Right atrium auricular region (tissue), 2 donors: ENCODE measurements at regions not wholly inside any gene's neighbourhood (a gene's known extent, or its start where the extent isn't known, plus 50 kb on each side); places are given as distances from the start of the nearest gene placed in this dataset.

Experiments
- DNase-seq: peaks from one replicate; pipeline ENCODE4 v3.0.0-alpha.2; 2019; ENCODE audit warnings: low spot score
- H3K27ac ChIP-seq, 2 donors: fragments of 200-600 bp; sonication (generic); 1 replicate in 1 of 2; 2 replicates in 1 of 2; pipeline ENCODE4 v1.5.1; 2016 to 2019
- H3K27me3 ChIP-seq, 2 donors: fragments of 200-600 bp; sonication (generic); one replicate each; pipeline versions ENCODE4 v1.5.1 to v1.6.0; 2017 to 2019
- H3K36me3 ChIP-seq: fragments of 200-600 bp; sonication (generic); one replicate; pipeline ENCODE4 v1.5.1; 2016
- H3K4me1 ChIP-seq, 2 donors: fragments of 200-600 bp; sonication (generic); one replicate each; pipeline versions ENCODE4 v1.5.1 to v1.6.0; 2017 to 2019
- H3K4me3 ChIP-seq, 2 donors: fragments of 200-600 bp; sonication (generic); 1 replicate in 1 of 2; 2 replicates in 1 of 2; pipeline ENCODE4 v1.5.1; 2017 to 2019; ENCODE audit warnings: mild to moderate bottlenecking in 1 of 2, moderate library complexity in 1 of 2
- H3K9me3 ChIP-seq, 2 donors: fragments of 200-600 bp; sonication (generic); one replicate each; pipeline ENCODE4 v1.5.1; 2019
- TF ChIP-seq, protein P1 (sequence below), 2 donors: fragments of 200-600 bp; sonication (generic); IDR thresholded peaks; one replicate each; pipeline ENCODE4 v1.5.1; 2019; ENCODE audit warnings: antibody characterized with exemption in 2 of 2

DNA sequence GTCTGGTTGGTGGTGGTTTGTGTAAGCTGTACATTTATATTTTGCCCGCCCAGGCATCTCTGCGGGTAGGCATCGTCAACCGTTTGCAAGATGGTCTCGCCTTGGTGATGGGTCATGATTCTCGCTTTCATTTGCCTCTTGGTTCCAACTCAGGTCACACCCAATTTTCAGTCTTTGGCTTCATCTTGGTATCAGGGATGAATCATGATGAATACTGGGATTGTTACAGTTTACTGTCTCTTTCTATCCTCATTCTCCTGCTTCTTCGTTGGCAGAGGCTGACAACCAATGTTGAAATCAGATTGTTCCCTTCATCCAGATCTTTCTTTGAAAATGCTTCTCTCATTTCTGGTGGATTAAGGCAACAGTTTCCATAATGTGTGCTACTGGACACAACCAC lies 129.7 kb upstream of the KAZN start:
- no peaks in the 10 kb centered on the region for H3K36me3 ChIP-seq
- no peaks in the 10 kb centered on the region for H3K4me1 ChIP-seq
- DNase-seq = no peak
- no peak overlapping the region for H3K27ac ChIP-seq
- TF ChIP-seq, protein P1, sequence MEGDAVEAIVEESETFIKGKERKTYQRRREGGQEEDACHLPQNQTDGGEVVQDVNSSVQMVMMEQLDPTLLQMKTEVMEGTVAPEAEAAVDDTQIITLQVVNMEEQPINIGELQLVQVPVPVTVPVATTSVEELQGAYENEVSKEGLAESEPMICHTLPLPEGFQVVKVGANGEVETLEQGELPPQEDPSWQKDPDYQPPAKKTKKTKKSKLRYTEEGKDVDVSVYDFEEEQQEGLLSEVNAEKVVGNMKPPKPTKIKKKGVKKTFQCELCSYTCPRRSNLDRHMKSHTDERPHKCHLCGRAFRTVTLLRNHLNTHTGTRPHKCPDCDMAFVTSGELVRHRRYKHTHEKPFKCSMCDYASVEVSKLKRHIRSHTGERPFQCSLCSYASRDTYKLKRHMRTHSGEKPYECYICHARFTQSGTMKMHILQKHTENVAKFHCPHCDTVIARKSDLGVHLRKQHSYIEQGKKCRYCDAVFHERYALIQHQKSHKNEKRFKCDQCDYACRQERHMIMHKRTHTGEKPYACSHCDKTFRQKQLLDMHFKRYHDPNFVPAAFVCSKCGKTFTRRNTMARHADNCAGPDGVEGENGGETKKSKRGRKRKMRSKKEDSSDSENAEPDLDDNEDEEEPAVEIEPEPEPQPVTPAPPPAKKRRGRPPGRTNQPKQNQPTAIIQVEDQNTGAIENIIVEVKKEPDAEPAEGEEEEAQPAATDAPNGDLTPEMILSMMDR (IDR thresholded peaks at IDR 0.05) = no peak
- no peaks in the 10 kb centered on the region for H3K9me3 ChIP-seq
- no peak overlapping the region for H3K4me3 ChIP-seq
- H3K27me3 ChIP-seq = no peaks in the 10 kb centered on the region

DNA sequence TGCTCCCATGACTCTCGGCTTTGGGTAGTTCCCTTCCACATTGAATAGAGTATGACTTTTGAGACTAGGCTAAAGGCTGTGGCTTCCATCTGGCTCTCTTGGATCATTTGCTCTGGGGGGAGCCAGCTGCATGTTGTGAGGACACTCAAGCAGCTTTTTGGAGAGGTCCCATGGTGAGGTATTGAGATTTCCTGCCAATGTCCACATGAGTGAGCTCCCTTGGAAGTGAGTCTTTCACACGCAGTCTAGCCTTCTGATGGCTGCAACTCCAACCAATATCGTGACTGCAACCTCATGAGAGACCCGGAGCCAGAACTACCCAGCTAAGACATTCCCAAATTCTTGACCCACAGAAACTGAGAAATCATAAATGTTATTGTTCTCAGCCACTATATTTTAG lies 127.7 kb upstream of the KAZN start:
- DNase-seq = no peak
- H3K27ac ChIP-seq = no peak overlapping the region
- no peaks in the 10 kb centered on the region for H3K4me1 ChIP-seq
- no peak overlapping the region for H3K4me3 ChIP-seq
- TF ChIP-seq, protein P1 (IDR thresholded peaks at IDR 0.05) = no peak
- H3K36me3 ChIP-seq = no peaks in the 10 kb centered on the region
- no peaks in the 10 kb centered on the region for H3K9me3 ChIP-seq
- no peaks in the 10 kb centered on the region for H3K27me3 ChIP-seq

DNA sequence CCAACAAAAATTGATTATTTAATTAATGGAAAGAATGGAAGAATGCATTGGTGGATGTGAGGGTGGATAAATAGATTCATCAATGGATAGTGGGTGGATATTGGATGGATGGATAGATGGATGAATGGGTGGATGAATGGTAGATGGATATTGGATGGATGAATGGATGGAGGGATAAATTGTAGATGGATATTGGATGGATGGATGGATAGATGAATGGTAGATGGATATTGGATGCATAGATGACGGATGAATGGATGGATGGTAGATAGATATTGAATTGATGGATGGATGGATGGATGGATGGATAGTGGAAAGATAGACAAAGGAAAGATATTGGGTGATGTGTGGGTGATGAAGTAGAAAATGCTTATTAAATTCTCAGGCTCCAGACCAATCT lies 123.6 kb upstream of the KAZN start:
- Histone ChIP-seq H3K36me3 (no peaks in the 10 kb centered on the region), H3K9me3 (no peaks in the 10 kb centered on the region), H3K27me3 (no peaks in the 10 kb centered on the region), H3K4me3 (no peak overlapping the region), H3K4me1 (no peaks in the 10 kb centered on the region), H3K27ac (no peak overlapping the region)
- DNase-seq = no peak
- TF ChIP-seq, protein P1 (IDR thresholded peaks at IDR 0.05) = no peak

DNA sequence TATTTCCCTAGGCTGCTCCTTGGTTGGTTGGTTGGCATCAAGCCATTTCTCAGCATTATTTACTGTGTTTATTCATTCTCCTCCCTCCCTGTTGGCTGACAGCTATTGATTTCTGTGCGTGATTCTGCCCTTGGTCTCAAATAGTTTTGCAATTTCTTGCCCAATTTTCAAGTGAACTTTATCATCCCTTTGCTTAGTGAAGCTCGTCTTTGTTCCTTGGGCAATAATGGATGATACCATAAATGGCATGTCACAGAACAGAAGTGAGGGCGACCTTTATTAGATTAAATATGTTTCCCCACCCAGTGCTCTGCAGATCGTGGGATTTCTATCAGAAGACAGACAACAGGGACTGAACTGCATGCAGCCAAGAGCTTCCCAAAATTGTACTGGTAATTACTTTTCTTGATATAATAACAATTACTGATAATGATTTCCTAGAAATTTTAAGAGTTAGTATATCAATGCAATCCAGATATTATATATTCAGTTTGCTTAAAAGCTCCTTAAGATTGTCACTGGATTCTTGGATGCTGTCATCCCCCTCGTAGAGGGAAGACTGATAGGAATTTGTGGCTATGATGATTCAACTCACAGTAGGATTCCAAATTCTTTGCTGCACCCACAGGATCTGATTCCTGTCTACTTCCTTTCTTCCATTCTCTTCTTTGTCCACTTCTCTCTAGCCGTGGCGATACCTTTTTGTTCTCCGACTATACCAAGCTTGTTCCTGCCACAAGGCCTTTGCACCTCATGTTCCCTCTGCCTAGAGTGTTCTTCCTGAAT lies 122.1 kb upstream of the KAZN start:
- Histone ChIP-seq H3K9me3 (no peaks in the 10 kb centered on the region), H3K4me1 (no peaks in the 10 kb centered on the region), H3K4me3 (no peak overlapping the region), H3K27me3 (no peaks in the 10 kb centered on the region), H3K27ac (no peak overlapping the region), H3K36me3 (no peaks in the 10 kb centered on the region)
- TF ChIP-seq, protein P1 (IDR thresholded peaks at IDR 0.05) = no peak
- no peak for DNase-seq

DNA sequence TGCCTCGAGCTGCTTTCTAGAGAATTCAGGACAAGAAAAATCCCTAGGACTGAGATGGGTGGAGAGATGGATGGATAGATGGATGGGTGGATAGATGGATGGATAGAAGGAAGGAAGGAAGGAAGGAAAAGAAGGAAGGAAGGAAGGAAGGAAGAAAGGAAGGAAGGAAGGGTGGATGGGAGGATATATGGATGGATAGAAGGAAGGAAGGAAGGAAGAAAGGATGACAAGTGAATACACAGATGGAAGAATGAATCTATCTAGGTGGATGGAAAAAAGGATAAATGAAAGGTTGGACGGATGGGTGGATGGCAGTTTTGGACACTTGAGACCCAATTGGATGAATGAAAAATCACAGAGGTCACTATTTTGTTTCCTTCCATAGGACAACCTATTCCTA lies 120.4 kb upstream of the KAZN start:
- Histone ChIP-seq H3K27me3 (no peaks in the 10 kb centered on the region), H3K4me1 (no peaks in the 10 kb centered on the region), H3K36me3 (no peaks in the 10 kb centered on the region), H3K27ac (no peak overlapping the region), H3K9me3 (no peaks in the 10 kb centered on the region), H3K4me3 (no peak overlapping the region)
- TF ChIP-seq, protein P1 (IDR thresholded peaks at IDR 0.05) = no peak
- DNase-seq = no peak

DNA sequence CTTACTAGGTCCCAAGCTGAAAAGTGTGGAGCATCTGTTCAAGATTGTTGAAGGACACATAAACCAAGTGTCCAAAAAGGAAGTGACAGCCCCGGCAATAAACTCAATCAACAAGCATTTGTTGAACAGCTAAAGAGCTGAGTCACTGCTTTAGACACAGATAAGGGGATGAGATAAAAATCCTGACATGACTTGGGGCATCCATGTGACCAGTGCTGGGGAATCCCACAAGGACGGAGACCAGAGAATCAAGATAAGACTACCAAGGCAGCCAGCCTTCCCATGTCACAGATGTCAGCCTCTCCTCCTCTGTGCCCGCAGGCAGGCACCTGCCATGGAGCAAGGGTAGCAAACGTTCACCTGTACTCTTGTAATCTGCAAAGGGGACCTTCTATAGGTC lies 118.6 kb upstream of the KAZN start:
- TF ChIP-seq, protein P1 (IDR thresholded peaks at IDR 0.05) = no peak
- no peak overlapping the region for H3K27ac ChIP-seq

More for the DNA sequence above, 118.6 kb upstream of the KAZN start:
- Histone ChIP-seq H3K4me3 (no peak overlapping the region), H3K36me3 (no peaks in the 10 kb centered on the region), H3K4me1 (no peaks in the 10 kb centered on the region), H3K9me3 (peaks cover 0 to 10% of the 10 kb centered on the region in 2 donors), H3K27me3 (no peaks in the 10 kb centered on the region)
- no peak for DNase-seq
